Osteocyte (in vitro differentiated cells): ENCODE measurements at regions not wholly inside any gene's neighbourhood (a gene's known extent, or its start where the extent isn't known, plus 50 kb on each side); places are given as distances from the start of the nearest gene placed in this dataset.
"Not testable (repeated sequence)": the region's sequence is repeated elsewhere in the genome, so short reads cannot be mapped to it uniquely, and the experiment has no call there.

ENCODE experiments used
- DNase-seq: peaks from one replicate; pipeline ENCODE4 v3.0.0; 2021; ENCODE audit warnings: mixed read lengths; ENCODE audit not compliant: unreplicated experiment; ENCODE audit errors: extremely low spot score
- H3K27ac Mint-ChIP-seq: one replicate; pipeline ENCODE4 v1.8.0; 2021; ENCODE audit warnings: mild to moderate bottlenecking, mixed read lengths; ENCODE audit not compliant: unreplicated experiment
- H3K27me3 Mint-ChIP-seq: one replicate; pipeline ENCODE4 v1.8.0; 2021; ENCODE audit warnings: mixed read lengths; ENCODE audit not compliant: unreplicated experiment
- H3K36me3 Mint-ChIP-seq: one replicate; pipeline ENCODE4 v1.8.0; 2021; ENCODE audit warnings: mixed read lengths; ENCODE audit not compliant: unreplicated experiment
- H3K4me1 Mint-ChIP-seq: one replicate; pipeline ENCODE4 v1.8.0; 2021; ENCODE audit warnings: mixed read lengths; ENCODE audit not compliant: unreplicated experiment
- H3K4me3 Mint-ChIP-seq: one replicate; pipeline ENCODE4 v1.8.0; 2021; ENCODE audit warnings: mild to moderate bottlenecking, moderate library complexity, mixed read lengths; ENCODE audit not compliant: unreplicated experiment
- H3K9me3 Mint-ChIP-seq: one replicate; pipeline ENCODE4 v1.8.0; 2021; ENCODE audit warnings: mixed read lengths; ENCODE audit not compliant: unreplicated experiment
- CTCF ChIP-seq: fragments of 200-600 bp; sonication (generic); IDR thresholded peaks from 2 replicates; pipeline ENCODE4 v1.5.0; 2021; ENCODE audit warnings: antibody characterized with exemption, mild to moderate bottlenecking, moderate library complexity

- no peaks in the 10 kb centered on the region for H3K36me3 Mint-ChIP-seq
- no peak for DNase-seq
- TF ChIP-seq CTCF, result no peak
- H3K9me3 Mint-ChIP-seq, result peaks cover 36% of the 10 kb centered on the region
- H3K4me1 Mint-ChIP-seq, result no peaks in the 10 kb centered on the region
- no peak overlapping the region for H3K4me3 Mint-ChIP-seq
- H3K27ac Mint-ChIP-seq, result no peak overlapping the region
- H3K27me3 Mint-ChIP-seq, result no peaks in the 10 kb centered on the region
Measured at GRCh38 chr19:32082028-32082427, 263.4 kb upstream of the ZNF507 start.

GRCh38 chr19:32084756-32085363, 260.6 kb upstream of the ZNF507 start:
- H3K4me3 Mint-ChIP-seq, H3K27me3 Mint-ChIP-seq, H3K36me3 Mint-ChIP-seq, H3K4me1 Mint-ChIP-seq, DNase-seq, H3K27ac Mint-ChIP-seq: not testable (repeated sequence)
- H3K9me3 Mint-ChIP-seq, result peaks cover 34% of the 10 kb centered on the region

GRCh38 chr19:32091241-32091640, 254.2 kb upstream of the ZNF507 start:
- DNase-seq, result no peak
- Mint-ChIP-seq H3K36me3 (no peaks in the 10 kb centered on the region), H3K27me3 (no peaks in the 10 kb centered on the region), H3K9me3 (peaks cover 17% of the 10 kb centered on the region), H3K4me1 (no peaks in the 10 kb centered on the region), H3K27ac (no peak overlapping the region), H3K4me3 (no peak overlapping the region)
- TF ChIP-seq CTCF, result no peak

- Mint-ChIP-seq H3K27ac (no peak overlapping the region), H3K9me3 (peaks cover 25% of the 10 kb centered on the region), H3K4me3 (no peak overlapping the region), H3K27me3 (no peaks in the 10 kb centered on the region), H3K4me1 (no peaks in the 10 kb centered on the region), H3K36me3 (no peaks in the 10 kb centered on the region)
- no peak for DNase-seq
- TF ChIP-seq CTCF, result no peak
Measured at GRCh38 chr19:32097011-32097410, 248.4 kb upstream of the ZNF507 start.

- Mint-ChIP-seq H3K9me3 (peaks cover 25% of the 10 kb centered on the region), H3K4me1 (no peaks in the 10 kb centered on the region), H3K4me3 (no peak overlapping the region), H3K36me3 (no peaks in the 10 kb centered on the region), H3K27me3 (no peaks in the 10 kb centered on the region), H3K27ac (no peak overlapping the region)
- DNase-seq, result no peak
- TF ChIP-seq CTCF, result no peak
Measured at GRCh38 chr19:32097620-32098019, 247.8 kb upstream of the ZNF507 start.

- no peak for DNase-seq
- Mint-ChIP-seq H3K27ac (no peak overlapping the region), H3K4me1 (no peaks in the 10 kb centered on the region), H3K36me3 (no peaks in the 10 kb centered on the region), H3K27me3 (no peaks in the 10 kb centered on the region), H3K9me3 (peaks cover 19% of the 10 kb centered on the region), H3K4me3 (no peak overlapping the region)
- no peak for TF ChIP-seq CTCF
Measured at GRCh38 chr19:32098968-32099367, 246.4 kb upstream of the ZNF507 start.
